ENCODE measurements at regions not wholly inside any gene's neighbourhood (a gene's known extent, or its start where the extent isn't known, plus 50 kb on each side); places are given as distances from the start of the nearest gene placed in this dataset.

DNA sequence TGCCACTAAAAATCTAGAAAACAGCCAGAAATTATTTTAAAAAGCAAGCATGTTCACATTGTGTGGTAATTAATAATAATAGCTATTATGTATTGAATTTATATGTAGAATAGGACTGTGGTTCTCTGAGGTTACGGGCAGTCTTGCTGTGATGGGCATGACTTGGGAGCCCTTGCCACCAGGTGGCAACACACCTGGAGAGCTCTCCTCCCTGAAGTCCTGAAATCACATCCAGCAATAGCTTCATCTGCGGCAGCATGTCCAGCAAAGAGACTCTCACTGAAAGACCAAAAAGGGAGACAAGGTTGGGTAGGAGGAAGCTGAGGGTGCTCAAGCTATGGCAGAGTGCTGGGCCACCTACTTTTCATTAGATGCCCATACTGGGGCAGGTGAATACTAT lies 206.8 kb upstream of the IL12A start:
- Histone ChIP-seq H3F3A (replicated peaks; ENCODE audit: insufficient read depth) (peaks cover 5% of the 10 kb centered on the region), H3K27ac (ENCODE audit: low read depth in 2 of 2, low read length in 1 of 2) (no peak overlapping the region), H3K36me3 (replicated peaks in 1 of 2; ENCODE audit: control insufficient read depth in 1 of 2, insufficient read depth in 2 of 2, low read length in 1 of 2) (no peaks in the 10 kb centered on the region), H3K9me2 (no peaks in the 10 kb centered on the region), H3K4me2 (no peak overlapping the region), H3K9me3 (no peaks in the 10 kb centered on the region), H4K20me1 (ENCODE audit: insufficient read depth) (0 out of 2 replicates have a peak, but pooled peaks cover 5% of the 10 kb centered on the region), H3K4me3 (ENCODE audit: low read depth in 2 of 2, low read length in 1 of 2) (no peak overlapping the region), H3K4me1 (ENCODE audit: control insufficient read depth in 1 of 2, insufficient read depth in 2 of 2, low read depth in 1 of 2, low read length in 1 of 2) (peaks cover 0 to 19% of the 10 kb centered on the region in 2 experiments; a peak in 2 of 4 replicates), H3K27me3 (ENCODE audit: insufficient read depth) (no peaks in the 10 kb centered on the region), H3K9ac (no peak overlapping the region), H2AFZ (ENCODE audit: low read depth) (no peak overlapping the region), H3K79me2 (ENCODE audit: insufficient read depth) (peaks cover 99% of the 10 kb centered on the region)
- WGBS (ENCODE audit: low lambda C conversion rate) = 93% methylated on average over 2 of the region's 2 CpGs
- DNase-seq = no peak
- TF ChIP-seq, protein P1, sequence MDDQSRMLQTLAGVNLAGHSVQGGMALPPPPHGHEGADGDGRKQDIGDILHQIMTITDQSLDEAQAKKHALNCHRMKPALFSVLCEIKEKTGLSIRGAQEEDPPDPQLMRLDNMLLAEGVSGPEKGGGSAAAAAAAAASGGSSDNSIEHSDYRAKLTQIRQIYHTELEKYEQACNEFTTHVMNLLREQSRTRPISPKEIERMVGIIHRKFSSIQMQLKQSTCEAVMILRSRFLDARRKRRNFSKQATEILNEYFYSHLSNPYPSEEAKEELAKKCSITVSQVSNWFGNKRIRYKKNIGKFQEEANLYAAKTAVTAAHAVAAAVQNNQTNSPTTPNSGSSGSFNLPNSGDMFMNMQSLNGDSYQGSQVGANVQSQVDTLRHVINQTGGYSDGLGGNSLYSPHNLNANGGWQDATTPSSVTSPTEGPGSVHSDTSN (IDR thresholded peaks at IDR 0.05) = no peak
- no peak for TF ChIP-seq RCOR1 (IDR thresholded peaks at IDR 0.05; ENCODE audit: low read length)
- no peak for TF ChIP-seq ELF1 (IDR thresholded peaks at IDR 0.05)
- TF ChIP-seq, protein P2, sequence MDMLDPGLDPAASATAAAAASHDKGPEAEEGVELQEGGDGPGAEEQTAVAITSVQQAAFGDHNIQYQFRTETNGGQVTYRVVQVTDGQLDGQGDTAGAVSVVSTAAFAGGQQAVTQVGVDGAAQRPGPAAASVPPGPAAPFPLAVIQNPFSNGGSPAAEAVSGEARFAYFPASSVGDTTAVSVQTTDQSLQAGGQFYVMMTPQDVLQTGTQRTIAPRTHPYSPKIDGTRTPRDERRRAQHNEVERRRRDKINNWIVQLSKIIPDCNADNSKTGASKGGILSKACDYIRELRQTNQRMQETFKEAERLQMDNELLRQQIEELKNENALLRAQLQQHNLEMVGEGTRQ (IDR thresholded peaks at IDR 0.05; ENCODE audit: borderline replicate concordance, low read depth, low read length) = no peak
- TF ChIP-seq FOSL2 (IDR thresholded peaks at IDR 0.05; ENCODE audit: borderline replicate concordance, low read depth) = no peak
- ChIA-PET POLR2A (no interaction called here), CTCF (interaction anchor here (1.0 to 2.7 kb wide), 7 partner anchors 15 to 225 kb away, joined by 3 to 11 read pairs (median 4); no protein-coding TSS in a partner anchor)

DNA sequence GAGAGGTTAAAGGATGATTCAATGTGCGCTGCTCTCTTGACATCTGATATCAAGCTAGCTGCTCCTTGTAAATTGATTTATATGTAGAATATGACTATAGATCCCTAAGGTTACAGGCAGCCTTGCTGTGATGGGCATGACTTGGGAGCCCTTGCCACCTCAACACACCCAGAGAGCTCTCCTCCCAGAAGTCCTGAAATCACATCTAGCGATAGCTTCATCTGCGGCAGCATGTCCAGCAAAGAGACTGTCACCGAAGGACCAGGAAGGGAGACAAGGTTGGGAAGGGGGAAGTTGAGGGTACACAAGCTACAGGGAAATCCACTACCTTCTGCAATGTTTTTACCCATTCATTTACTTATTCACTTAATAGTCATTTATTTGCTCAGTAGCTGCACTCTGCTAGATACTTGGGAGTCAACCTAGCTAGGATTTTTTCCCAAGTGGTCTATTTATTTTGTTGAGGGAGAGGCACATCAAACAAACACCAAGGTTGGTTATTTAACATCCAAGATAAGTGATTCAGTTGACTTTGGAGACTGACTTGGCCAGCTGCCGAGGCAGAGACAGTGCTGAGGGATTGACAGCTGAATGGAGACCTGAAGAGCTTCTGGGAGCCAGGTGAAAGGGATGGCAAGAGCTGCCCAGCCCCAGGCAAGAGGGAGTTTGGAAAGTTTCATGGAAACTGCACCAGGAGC lies 205.8 kb upstream of the IL12A start:
- CTCF ChIA-PET = interaction anchor here (0.9 to 2.7 kb wide), 6 partner anchors 8 to 937 kb away, joined by 3 to 11 read pairs (median 6); no protein-coding TSS in a partner anchor
- Histone ChIP-seq H3K9ac (no peak overlapping the region), H3K4me2 (no peak overlapping the region), H3K4me1 (ENCODE audit: control insufficient read depth in 1 of 2, insufficient read depth in 2 of 2, low read depth in 1 of 2, low read length in 1 of 2) (peaks cover 5 to 28% of the 10 kb centered on the region in 2 experiments; a peak in 3 of 4 replicates), H4K20me1 (ENCODE audit: insufficient read depth) (peaks cover 5% of the 10 kb centered on the region; the same call in 1 of the 2 replicates), H3K27ac (ENCODE audit: low read depth in 2 of 2, low read length in 1 of 2) (no peak overlapping the region), H3F3A (replicated peaks; ENCODE audit: insufficient read depth) (peaks cover 5% of the 10 kb centered on the region), H3K79me2 (ENCODE audit: insufficient read depth) (peaks cover 99% of the 10 kb centered on the region), H3K4me3 (ENCODE audit: low read depth in 2 of 2, low read length in 1 of 2) (no peak overlapping the region), H3K27me3 (ENCODE audit: insufficient read depth) (no peaks in the 10 kb centered on the region), H3K9me3 (no peaks in the 10 kb centered on the region), H3K9me2 (no peaks in the 10 kb centered on the region), H2AFZ (ENCODE audit: low read depth) (no peak overlapping the region), H3K36me3 (replicated peaks in 1 of 2; ENCODE audit: control insufficient read depth in 1 of 2, insufficient read depth in 2 of 2, low read length in 1 of 2) (no peaks in the 10 kb centered on the region)
- WGBS (ENCODE audit: low lambda C conversion rate) = 90% methylated on average over 5 of the region's 5 CpGs
- POLR2A ChIA-PET = no interaction called here
- no peak for DNase-seq
- TF ChIP-seq NRF1 (IDR thresholded peaks at IDR 0.05; ENCODE audit: low read depth, low read length) = no peak
- TF ChIP-seq CHD2 (IDR thresholded peaks at IDR 0.05; ENCODE audit: low read length, partially characterized antibody) = no peak
- TF ChIP-seq RXRA (IDR thresholded peaks at IDR 0.05; ENCODE audit: borderline replicate concordance, low read depth) = no peak
- no peak for TF ChIP-seq TEAD4 (IDR thresholded peaks at IDR 0.05; ENCODE audit: borderline replicate concordance, insufficient read depth)
- TF ChIP-seq, protein P2 (IDR thresholded peaks at IDR 0.05; ENCODE audit: borderline replicate concordance, low read depth, low read length) = no peak
- TF ChIP-seq YY1 (IDR thresholded peaks at IDR 0.05; ENCODE audit: low read depth) = no peak
- TF ChIP-seq, protein P3, sequence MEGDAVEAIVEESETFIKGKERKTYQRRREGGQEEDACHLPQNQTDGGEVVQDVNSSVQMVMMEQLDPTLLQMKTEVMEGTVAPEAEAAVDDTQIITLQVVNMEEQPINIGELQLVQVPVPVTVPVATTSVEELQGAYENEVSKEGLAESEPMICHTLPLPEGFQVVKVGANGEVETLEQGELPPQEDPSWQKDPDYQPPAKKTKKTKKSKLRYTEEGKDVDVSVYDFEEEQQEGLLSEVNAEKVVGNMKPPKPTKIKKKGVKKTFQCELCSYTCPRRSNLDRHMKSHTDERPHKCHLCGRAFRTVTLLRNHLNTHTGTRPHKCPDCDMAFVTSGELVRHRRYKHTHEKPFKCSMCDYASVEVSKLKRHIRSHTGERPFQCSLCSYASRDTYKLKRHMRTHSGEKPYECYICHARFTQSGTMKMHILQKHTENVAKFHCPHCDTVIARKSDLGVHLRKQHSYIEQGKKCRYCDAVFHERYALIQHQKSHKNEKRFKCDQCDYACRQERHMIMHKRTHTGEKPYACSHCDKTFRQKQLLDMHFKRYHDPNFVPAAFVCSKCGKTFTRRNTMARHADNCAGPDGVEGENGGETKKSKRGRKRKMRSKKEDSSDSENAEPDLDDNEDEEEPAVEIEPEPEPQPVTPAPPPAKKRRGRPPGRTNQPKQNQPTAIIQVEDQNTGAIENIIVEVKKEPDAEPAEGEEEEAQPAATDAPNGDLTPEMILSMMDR (IDR thresholded peaks at IDR 0.05) = no peak
- no peak for TF ChIP-seq GATA2 (CRISPR knock-in tag; IDR thresholded peaks at IDR 0.05)
- TF ChIP-seq, protein P4, sequence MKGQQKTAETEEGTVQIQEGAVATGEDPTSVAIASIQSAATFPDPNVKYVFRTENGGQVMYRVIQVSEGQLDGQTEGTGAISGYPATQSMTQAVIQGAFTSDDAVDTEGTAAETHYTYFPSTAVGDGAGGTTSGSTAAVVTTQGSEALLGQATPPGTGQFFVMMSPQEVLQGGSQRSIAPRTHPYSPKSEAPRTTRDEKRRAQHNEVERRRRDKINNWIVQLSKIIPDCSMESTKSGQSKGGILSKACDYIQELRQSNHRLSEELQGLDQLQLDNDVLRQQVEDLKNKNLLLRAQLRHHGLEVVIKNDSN (IDR thresholded peaks at IDR 0.05; ENCODE audit: borderline replicate concordance, low read depth) = no peak
- TF ChIP-seq JUND (IDR thresholded peaks at IDR 0.05) = no peak
- TF ChIP-seq, protein P5, sequence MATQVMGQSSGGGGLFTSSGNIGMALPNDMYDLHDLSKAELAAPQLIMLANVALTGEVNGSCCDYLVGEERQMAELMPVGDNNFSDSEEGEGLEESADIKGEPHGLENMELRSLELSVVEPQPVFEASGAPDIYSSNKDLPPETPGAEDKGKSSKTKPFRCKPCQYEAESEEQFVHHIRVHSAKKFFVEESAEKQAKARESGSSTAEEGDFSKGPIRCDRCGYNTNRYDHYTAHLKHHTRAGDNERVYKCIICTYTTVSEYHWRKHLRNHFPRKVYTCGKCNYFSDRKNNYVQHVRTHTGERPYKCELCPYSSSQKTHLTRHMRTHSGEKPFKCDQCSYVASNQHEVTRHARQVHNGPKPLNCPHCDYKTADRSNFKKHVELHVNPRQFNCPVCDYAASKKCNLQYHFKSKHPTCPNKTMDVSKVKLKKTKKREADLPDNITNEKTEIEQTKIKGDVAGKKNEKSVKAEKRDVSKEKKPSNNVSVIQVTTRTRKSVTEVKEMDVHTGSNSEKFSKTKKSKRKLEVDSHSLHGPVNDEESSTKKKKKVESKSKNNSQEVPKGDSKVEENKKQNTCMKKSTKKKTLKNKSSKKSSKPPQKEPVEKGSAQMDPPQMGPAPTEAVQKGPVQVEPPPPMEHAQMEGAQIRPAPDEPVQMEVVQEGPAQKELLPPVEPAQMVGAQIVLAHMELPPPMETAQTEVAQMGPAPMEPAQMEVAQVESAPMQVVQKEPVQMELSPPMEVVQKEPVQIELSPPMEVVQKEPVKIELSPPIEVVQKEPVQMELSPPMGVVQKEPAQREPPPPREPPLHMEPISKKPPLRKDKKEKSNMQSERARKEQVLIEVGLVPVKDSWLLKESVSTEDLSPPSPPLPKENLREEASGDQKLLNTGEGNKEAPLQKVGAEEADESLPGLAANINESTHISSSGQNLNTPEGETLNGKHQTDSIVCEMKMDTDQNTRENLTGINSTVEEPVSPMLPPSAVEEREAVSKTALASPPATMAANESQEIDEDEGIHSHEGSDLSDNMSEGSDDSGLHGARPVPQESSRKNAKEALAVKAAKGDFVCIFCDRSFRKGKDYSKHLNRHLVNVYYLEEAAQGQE (IDR thresholded peaks at IDR 0.05; ENCODE audit: low read depth, low read length) = no peak
- no peak for TF ChIP-seq MXI1 (IDR thresholded peaks at IDR 0.05; ENCODE audit: low read depth, low read length)
- no peak for TF ChIP-seq SIN3A (IDR thresholded peaks at IDR 0.05; ENCODE audit: borderline replicate concordance, low read depth, low read length)
